ENCODE measurements at regions not wholly inside any gene's neighbourhood (a gene's known extent, or its start where the extent isn't known, plus 50 kb on each side); places are given as distances from the start of the nearest gene placed in this dataset.
A peak's percentile ranks its signal among the peaks of the same experiment; 100 is the strongest.

DNA sequence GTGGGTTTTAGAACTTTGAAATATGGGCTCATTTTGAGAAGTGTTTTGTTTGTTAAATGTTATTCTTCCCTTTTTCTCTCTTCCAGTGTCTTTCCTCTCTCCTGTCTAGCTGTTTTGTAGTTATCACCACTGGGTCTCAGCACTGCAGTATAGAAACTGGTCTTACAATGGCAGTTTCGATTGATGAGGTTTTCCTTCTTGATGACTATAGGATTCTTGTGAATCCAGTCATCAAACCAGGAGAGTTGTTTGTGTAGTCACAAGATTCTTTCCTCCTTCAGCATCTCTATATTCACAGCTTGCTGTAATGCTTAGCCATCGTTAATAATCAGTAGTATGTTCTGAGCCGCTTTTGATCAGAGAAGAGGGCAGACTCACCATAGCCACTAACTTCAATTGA, 172.3 kb downstream of the OGFRL1 start:
- Histone ChIP-seq H3K9me3 (ENCODE audit: control extremely low read depth in 1 of 3, control insufficient read depth in 2 of 3, insufficient read depth in 1 of 3, low read length in 2 of 3) (peaks cover 0 to 4% (median 0%) of the 10 kb centered on the region in 3 donors), H3K9ac (ENCODE audit: low read length) (no peak overlapping the region), H3K36me3 (replicated peaks in 1 of 2; ENCODE audit: control extremely low read depth in 1 of 2, control insufficient read depth in 1 of 2, extremely low read depth in 1 of 2, insufficient read depth in 2 of 2, low read length in 1 of 2) (no peaks in the 10 kb centered on the region), H3K4me3 (ENCODE audit: control extremely low read depth in 1 of 5, extremely low read depth in 1 of 5, insufficient read depth in 1 of 5, low read depth in 2 of 5, low read length in 4 of 5) (no peak overlapping the region), H3K27ac (ENCODE audit: low read length in 2 of 2) (no peak overlapping the region), H3K79me2 (ENCODE audit: control insufficient read depth, insufficient read depth, low read length) (no peaks in the 10 kb centered on the region), H2AFZ (ENCODE audit: insufficient read depth, low read depth, low read length, poor library complexity, severe bottlenecking) (peak overlapping the region; percentile 24), H4K20me1 (ENCODE audit: control insufficient read depth, insufficient read depth, low read length, poor library complexity, severe bottlenecking) (no peaks in the 10 kb centered on the region), H3K4me2 (replicated peaks; ENCODE audit: low read depth, low read length, poor library complexity, severe bottlenecking) (no peak overlapping the region), H3K27me3 (replicated peaks in 1 of 4; ENCODE audit: control extremely low read depth in 1 of 4, control insufficient read depth in 3 of 4, insufficient read depth in 4 of 4, low read length in 3 of 4) (no peaks in the 10 kb centered on the region), H3K4me1 (ENCODE audit: control insufficient read depth in 2 of 2, insufficient read depth in 2 of 2, low read length in 2 of 2) (peaks cover 0 to 8% of the 10 kb centered on the region in 2 donors)
- no peak for DNase-seq
- H3K9me3 Mint-ChIP-seq (ENCODE audit: insufficient read depth), result peaks cover 5% of the 10 kb centered on the region
- POLR2A ChIA-PET, result no interaction called here
- H3K27me3 Mint-ChIP-seq, result no peaks in the 10 kb centered on the region
- no peak overlapping the region for H3K4me3 Mint-ChIP-seq
- 100% methylated on average over 2 of the region's 3 CpGs for WGBS (ENCODE audit: insufficient coverage)
- no peak for TF ChIP-seq EZH2 (IDR thresholded peaks at IDR 0.05; ENCODE audit: borderline replicate concordance, insufficient read depth, low read depth, low read length, poor library complexity, severe bottlenecking)
- no peak for TF ChIP-seq CTCF (IDR thresholded peaks at IDR 0.05)
- ATAC-seq (ENCODE audit: low read depth), result no peak
- CTCF ChIA-PET, result interaction anchor here (0.7 kb wide), 1 partner anchor 70 kb away, joined by 3 read pairs; no protein-coding TSS in a partner anchor
- intact Hi-C loops (cut with micrococcal nuclease), result no loop called here
- H3K4me1 Mint-ChIP-seq, result peaks cover 10% of the 10 kb centered on the region
- no peak overlapping the region for H3K27ac Mint-ChIP-seq

GRCh38 chr6:71463061-71463460, 174.4 kb downstream of the OGFRL1 start:
- Histone ChIP-seq H3K79me2 (ENCODE audit: control insufficient read depth, insufficient read depth, low read length) (no peaks in the 10 kb centered on the region), H3K27ac (ENCODE audit: low read length in 2 of 2) (no peak overlapping the region), H3K9ac (ENCODE audit: low read length) (no peak overlapping the region), H3K36me3 (replicated peaks in 1 of 2; ENCODE audit: control extremely low read depth in 1 of 2, control insufficient read depth in 1 of 2, extremely low read depth in 1 of 2, insufficient read depth in 2 of 2, low read length in 1 of 2) (no peaks in the 10 kb centered on the region), H3K4me3 (ENCODE audit: control extremely low read depth in 1 of 5, extremely low read depth in 1 of 5, insufficient read depth in 1 of 5, low read depth in 2 of 5, low read length in 4 of 5) (no peak overlapping the region), H3K4me2 (replicated peaks; ENCODE audit: low read depth, low read length, poor library complexity, severe bottlenecking) (no peak overlapping the region), H3K9me3 (ENCODE audit: control extremely low read depth in 1 of 3, control insufficient read depth in 2 of 3, insufficient read depth in 1 of 3, low read length in 2 of 3) (peaks cover 0 to 4% (median 0%) of the 10 kb centered on the region in 3 donors), H2AFZ (ENCODE audit: insufficient read depth, low read depth, low read length, poor library complexity, severe bottlenecking) (no peak overlapping the region), H3K4me1 (ENCODE audit: control insufficient read depth in 2 of 2, insufficient read depth in 2 of 2, low read length in 2 of 2) (peaks cover 0 to 8% of the 10 kb centered on the region in 2 donors), H3K27me3 (replicated peaks in 1 of 4; ENCODE audit: control extremely low read depth in 1 of 4, control insufficient read depth in 3 of 4, insufficient read depth in 4 of 4, low read length in 3 of 4) (no peaks in the 10 kb centered on the region), H4K20me1 (ENCODE audit: control insufficient read depth, insufficient read depth, low read length, poor library complexity, severe bottlenecking) (no peaks in the 10 kb centered on the region)
- Mint-ChIP-seq H3K9me3 (ENCODE audit: insufficient read depth) (peaks cover 5% of the 10 kb centered on the region), H3K4me3 (no peak overlapping the region), H3K27ac (no peak overlapping the region), H3K27me3 (no peaks in the 10 kb centered on the region), H3K4me1 (peaks cover 10% of the 10 kb centered on the region)
- ATAC-seq (ENCODE audit: low read depth), result no peak
- no peak for DNase-seq
- ChIA-PET POLR2A (no interaction called here), CTCF (no interaction called here)
- WGBS (ENCODE audit: insufficient coverage), result no CpG with 5 or more reads among the region's 1 CpG
- intact Hi-C loops (cut with micrococcal nuclease), result no loop called here
- no peak for TF ChIP-seq EZH2 (IDR thresholded peaks at IDR 0.05; ENCODE audit: borderline replicate concordance, insufficient read depth, low read depth, low read length, poor library complexity, severe bottlenecking)
- TF ChIP-seq CTCF (IDR thresholded peaks at IDR 0.05), result no peak
